Hepatocyte (in vitro differentiated cells): ENCODE measurements at regions not wholly inside any gene's neighbourhood (a gene's known extent, or its start where the extent isn't known, plus 50 kb on each side); places are given as distances from the start of the nearest gene placed in this dataset.

Experiments used
- EZH2phosphoT487 ChIP-seq: fragments of 200-600 bp; sonication (generic); IDR thresholded peaks from one replicate; pipeline ENCODE4 v1.6.1; 2018; ENCODE audit warnings: antibody characterized with exemption, mild to moderate bottlenecking, low read depth, moderate library complexity; ENCODE audit not compliant: unreplicated experiment, severe bottlenecking
- TF ChIP-seq, protein P1 (sequence below): fragments of 200-600 bp; sonication (generic); IDR thresholded peaks from 2 replicates; pipeline ENCODE4 v1.5.1; 2016; ENCODE audit warnings: antibody characterized with exemption, mild to moderate bottlenecking; ENCODE audit not compliant: poor library complexity

DNA sequence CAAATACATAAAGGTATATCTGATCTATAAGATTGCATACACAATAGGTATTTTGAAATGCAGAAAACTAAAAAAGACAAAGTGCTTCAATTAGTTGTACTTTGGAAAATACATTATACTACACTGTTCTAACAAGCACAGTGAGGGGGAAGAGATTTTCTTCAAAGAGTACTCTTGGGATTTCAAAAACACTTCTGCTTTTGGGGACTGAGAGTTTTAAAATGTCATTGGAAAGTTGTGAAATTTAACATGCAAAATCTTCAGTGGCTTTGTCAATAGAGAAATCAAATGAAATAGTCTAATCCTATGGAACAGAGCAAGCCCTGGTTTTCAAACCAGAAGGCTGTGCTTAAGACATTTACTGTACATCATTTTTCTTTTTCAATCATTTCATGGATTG is 322.2 kb upstream of the SEMA6D start:
- TF ChIP-seq, protein P1, sequence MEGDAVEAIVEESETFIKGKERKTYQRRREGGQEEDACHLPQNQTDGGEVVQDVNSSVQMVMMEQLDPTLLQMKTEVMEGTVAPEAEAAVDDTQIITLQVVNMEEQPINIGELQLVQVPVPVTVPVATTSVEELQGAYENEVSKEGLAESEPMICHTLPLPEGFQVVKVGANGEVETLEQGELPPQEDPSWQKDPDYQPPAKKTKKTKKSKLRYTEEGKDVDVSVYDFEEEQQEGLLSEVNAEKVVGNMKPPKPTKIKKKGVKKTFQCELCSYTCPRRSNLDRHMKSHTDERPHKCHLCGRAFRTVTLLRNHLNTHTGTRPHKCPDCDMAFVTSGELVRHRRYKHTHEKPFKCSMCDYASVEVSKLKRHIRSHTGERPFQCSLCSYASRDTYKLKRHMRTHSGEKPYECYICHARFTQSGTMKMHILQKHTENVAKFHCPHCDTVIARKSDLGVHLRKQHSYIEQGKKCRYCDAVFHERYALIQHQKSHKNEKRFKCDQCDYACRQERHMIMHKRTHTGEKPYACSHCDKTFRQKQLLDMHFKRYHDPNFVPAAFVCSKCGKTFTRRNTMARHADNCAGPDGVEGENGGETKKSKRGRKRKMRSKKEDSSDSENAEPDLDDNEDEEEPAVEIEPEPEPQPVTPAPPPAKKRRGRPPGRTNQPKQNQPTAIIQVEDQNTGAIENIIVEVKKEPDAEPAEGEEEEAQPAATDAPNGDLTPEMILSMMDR: no peak
- TF ChIP-seq EZH2phosphoT487: no peak
